Astrocyte of the spinal cord (primary cell): ENCODE measurements at regions not wholly inside any gene's neighbourhood (a gene's known extent, or its start where the extent isn't known, plus 50 kb on each side); places are given as distances from the start of the nearest gene placed in this dataset.

Experiments
- DNase-seq: peaks from one replicate; pipeline ENCODE4 v3.0.0; 2011; ENCODE audit warnings: low read depth, low spot score
- H3K4me3 ChIP-seq: 2 replicates; pipeline ENCODE4 v1.5.1; 2011; ENCODE audit warnings: low read depth, mild to moderate bottlenecking, low read length, moderate library complexity
- CTCF ChIP-seq: IDR thresholded peaks from 2 replicates; pipeline ENCODE4 v1.5.1; 2012; ENCODE audit warnings: low read depth, mild to moderate bottlenecking, low read length, inconsistent platforms
- in situ Hi-C: cut with HindIII; loops from 2 replicates; pipeline ENCODE4 v1.10.0; 2017; ENCODE audit warnings: low sequenced_read_pairs

GRCh38 chr16:77612596-77612995, 109.7 kb upstream of the NUDT7 start:
- DNase-seq, result no peak
- in situ Hi-C loops, result no loop called here
- no peak overlapping the region for H3K4me3 ChIP-seq
- no peak for TF ChIP-seq CTCF

- no peak for TF ChIP-seq CTCF
- in situ Hi-C loops, result no loop called here
- no peak overlapping the region for H3K4me3 ChIP-seq
Measured at GRCh38 chr16:77613095-77613494, 109.2 kb upstream of the NUDT7 start.

GRCh38 chr16:77617553-77617952, 104.8 kb upstream of the NUDT7 start:
- TF ChIP-seq CTCF, result no peak
- in situ Hi-C loops, result no loop called here
- H3K4me3 ChIP-seq, result no peak overlapping the region
- no peak for DNase-seq

More at GRCh38 chr16:77613095-77613494, 109.2 kb upstream of the NUDT7 start:
- DNase-seq, result no peak

DNA sequence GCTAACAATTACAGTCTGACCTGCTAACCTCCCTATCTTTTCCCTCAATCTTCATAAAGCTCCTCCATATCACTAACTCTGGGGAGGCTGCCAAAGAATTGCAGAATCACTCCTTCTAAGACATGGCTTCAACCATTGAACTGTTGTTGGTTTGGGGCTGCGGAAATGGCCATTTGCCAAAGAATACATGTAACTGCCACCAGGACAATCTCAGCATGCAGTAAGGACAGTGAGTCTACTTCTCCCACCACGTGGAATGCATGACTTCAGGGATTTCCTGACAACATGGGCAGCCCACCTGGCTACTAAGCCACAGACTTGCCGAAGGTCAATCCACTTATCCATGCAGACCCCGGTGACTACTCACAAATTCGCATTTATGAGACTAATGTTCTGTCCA, 104.3 kb upstream of the NUDT7 start:
- DNase-seq, result peak; percentile 5
- H3K4me3 ChIP-seq, result no peak overlapping the region
- TF ChIP-seq CTCF, result no peak
- in situ Hi-C loops, result no loop called here

- DNase-seq, result no peak
- in situ Hi-C loops, result no loop called here
- TF ChIP-seq CTCF, result no peak
- H3K4me3 ChIP-seq, result no peak overlapping the region
Measured at GRCh38 chr16:77618951-77619350, 103.4 kb upstream of the NUDT7 start.

DNA sequence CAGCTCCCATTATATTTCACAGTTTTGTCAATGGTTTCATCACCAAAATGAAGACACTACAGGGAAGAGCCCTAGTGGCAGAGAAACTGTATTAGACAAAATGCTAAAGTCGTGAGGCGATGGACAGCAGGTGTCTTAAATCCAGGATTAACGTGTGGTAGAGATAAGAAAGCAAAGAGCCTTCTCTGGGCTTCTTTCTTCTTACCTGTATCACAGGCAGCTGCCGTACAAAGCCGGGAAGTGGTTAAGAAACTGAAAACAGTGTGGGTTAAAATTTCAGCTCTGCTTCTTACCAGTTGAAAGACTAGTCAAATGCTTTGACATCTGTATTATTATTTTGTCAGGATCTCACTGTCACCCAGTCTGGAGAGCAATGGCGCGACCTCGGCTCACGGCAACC, 98.2 kb upstream of the NUDT7 start:
- no peak for DNase-seq
- in situ Hi-C loops, result no loop called here
- no peak overlapping the region for H3K4me3 ChIP-seq

More for the DNA sequence above, 98.2 kb upstream of the NUDT7 start:
- TF ChIP-seq CTCF, result no peak
